Esophagus (tissue), 2 donors: ENCODE measurements at regions not wholly inside any gene's neighbourhood (a gene's known extent, or its start where the extent isn't known, plus 50 kb on each side); places are given as distances from the start of the nearest gene placed in this dataset.

ENCODE experiments used
- H3K27ac ChIP-seq, 2 donors: one replicate each; pipeline ENCODE4 v1.5.1; 2013; ENCODE audit warnings: low read depth in 2 of 2, mild to moderate bottlenecking in 2 of 2, inconsistent platforms in 1 of 2, low read length in 1 of 2, moderate library complexity in 1 of 2
- H3K27me3 ChIP-seq, 2 donors: one replicate each; pipeline ENCODE4 v1.6.1; 2013; ENCODE audit warnings: low read length in 2 of 2, control low read depth in 1 of 2, mild to moderate bottlenecking in 1 of 2; ENCODE audit not compliant: insufficient read depth in 2 of 2, control insufficient read depth in 1 of 2
- H3K36me3 ChIP-seq, 2 donors: one replicate each; pipeline ENCODE4 v1.6.1; 2013; ENCODE audit warnings: low read length in 1 of 2; ENCODE audit not compliant: control insufficient read depth in 2 of 2, insufficient read depth in 2 of 2
- H3K4me1 ChIP-seq, 2 donors: one replicate each; pipeline ENCODE4 v1.6.1; 2013; ENCODE audit warnings: low read length in 1 of 2; ENCODE audit not compliant: control insufficient read depth in 2 of 2, insufficient read depth in 2 of 2
- H3K4me3 ChIP-seq, 2 donors: one replicate each; pipeline ENCODE4 v1.5.1; 2013; ENCODE audit warnings: low read length in 2 of 2, mild to moderate bottlenecking in 2 of 2, low read depth in 1 of 2, moderate library complexity in 1 of 2
- H3K9me3 ChIP-seq, 2 donors: one replicate each; pipeline ENCODE4 v1.6.1; 2013; ENCODE audit warnings: mild to moderate bottlenecking in 2 of 2, low read depth in 1 of 2, low read length in 1 of 2, moderate library complexity in 1 of 2; ENCODE audit not compliant: control insufficient read depth in 2 of 2, insufficient read depth in 1 of 2
- WGBS, 2 donors: extraction: QIAGEN DNeasy Blood & Tissue Kit; methylation state at CpG; one replicate each; pipeline ENCODE4 v1.1.7; 2013; 5-methylcytosine and 5-hydroxymethylcytosine counted together
- donor health status: healthy with polysubstance abuse.
- donor health status: Bipolar disorder and iron deficiency.

GRCh38 chr2:385785-386184 lies 97.9 kb upstream of the ALKAL2 start:
- Histone ChIP-seq H3K4me1 (peaks cover 2 to 3% of the 10 kb centered on the region in 2 donors), H3K36me3 (no peaks in the 10 kb centered on the region), H3K27me3 (no peaks in the 10 kb centered on the region), H3K27ac (no peak overlapping the region), H3K4me3 (no peak overlapping the region), H3K9me3 (no peaks in the 10 kb centered on the region)
- 73% methylated on average over 6 of the region's 6 CpGs for WGBS, 2 donors

- Histone ChIP-seq H3K36me3 (no peaks in the 10 kb centered on the region), H3K4me1 (peaks cover 2 to 3% of the 10 kb centered on the region in 2 donors), H3K27me3 (no peaks in the 10 kb centered on the region), H3K27ac (no peak overlapping the region), H3K4me3 (no peak overlapping the region), H3K9me3 (no peaks in the 10 kb centered on the region)
- 91 to 97% methylated on average over 9 of the region's 9 CpGs for WGBS, 2 donors
Measured at GRCh38 chr2:385061-385460, 97.2 kb upstream of the ALKAL2 start.

- H3K27me3 ChIP-seq, result no peaks in the 10 kb centered on the region
- no peak overlapping the region for H3K27ac ChIP-seq
- 58 to 64% methylated on average over 10 of the region's 10 CpGs for WGBS, 2 donors
- H3K9me3 ChIP-seq, result no peaks in the 10 kb centered on the region
- no peaks in the 10 kb centered on the region for H3K36me3 ChIP-seq
- no peak overlapping the region for H3K4me3 ChIP-seq
- peaks cover 2 to 3% of the 10 kb centered on the region in 2 donors for H3K4me1 ChIP-seq
Measured at GRCh38 chr2:383888-384287, 96.0 kb upstream of the ALKAL2 start.

- Histone ChIP-seq H3K9me3 (no peaks in the 10 kb centered on the region), H3K4me1 (peaks cover 2 to 3% of the 10 kb centered on the region in 2 donors), H3K4me3 (no peak overlapping the region), H3K27ac (no peak overlapping the region), H3K27me3 (no peaks in the 10 kb centered on the region), H3K36me3 (no peaks in the 10 kb centered on the region)
- WGBS, 2 donors, result 18 to 26% methylated on average over 13 of the region's 13 CpGs
Measured at GRCh38 chr2:383178-383577, 95.3 kb upstream of the ALKAL2 start.

GRCh38 chr2:382728-383022 lies 94.8 kb upstream of the ALKAL2 start:
- Histone ChIP-seq H3K27ac (no peak overlapping the region), H3K27me3 (no peaks in the 10 kb centered on the region), H3K4me1 (peaks cover 2 to 3% of the 10 kb centered on the region in 2 donors), H3K36me3 (no peaks in the 10 kb centered on the region), H3K9me3 (no peaks in the 10 kb centered on the region), H3K4me3 (no peak overlapping the region)
- WGBS, 2 donors, result 87 to 91% methylated on average over 7 of the region's 7 CpGs

- Histone ChIP-seq H3K27ac (no peak overlapping the region), H3K36me3 (no peaks in the 10 kb centered on the region), H3K4me1 (peaks cover 2 to 3% of the 10 kb centered on the region in 2 donors), H3K9me3 (no peaks in the 10 kb centered on the region), H3K4me3 (no peak overlapping the region), H3K27me3 (no peaks in the 10 kb centered on the region)
- 76 to 80% methylated on average over 20 of the region's 20 CpGs for WGBS, 2 donors
Measured at GRCh38 chr2:381941-382727, 94.2 kb upstream of the ALKAL2 start.

- Histone ChIP-seq H3K27ac (no peak overlapping the region), H3K4me3 (no peak overlapping the region), H3K9me3 (no peaks in the 10 kb centered on the region), H3K27me3 (no peaks in the 10 kb centered on the region), H3K4me1 (peaks cover 2 to 3% of the 10 kb centered on the region in 2 donors), H3K36me3 (no peaks in the 10 kb centered on the region)
- WGBS, 2 donors, result 88 to 91% methylated on average over 10 of the region's 10 CpGs
Measured at GRCh38 chr2:381181-381580, 93.3 kb upstream of the ALKAL2 start.

GRCh38 chr2:380772-381171 lies 92.9 kb upstream of the ALKAL2 start:
- Histone ChIP-seq H3K4me1 (peaks cover 2 to 3% of the 10 kb centered on the region in 2 donors), H3K27ac (no peak overlapping the region), H3K27me3 (no peaks in the 10 kb centered on the region), H3K9me3 (peaks cover 0 to under 1% of the 10 kb centered on the region in 2 donors), H3K4me3 (no peak overlapping the region), H3K36me3 (no peaks in the 10 kb centered on the region)
- WGBS, 2 donors, result 89 to 96% methylated on average over 7 of the region's 7 CpGs

- H3K4me3 ChIP-seq, result no peak overlapping the region
- H3K27me3 ChIP-seq, result no peaks in the 10 kb centered on the region
- H3K4me1 ChIP-seq, result peaks cover 2 to 3% of the 10 kb centered on the region in 2 donors
- WGBS, 2 donors, result 90 to 96% methylated on average over 2 of the region's 2 CpGs
- peaks cover 0 to 2% of the 10 kb centered on the region in 2 donors for H3K9me3 ChIP-seq
- H3K36me3 ChIP-seq, result no peaks in the 10 kb centered on the region
- no peak overlapping the region for H3K27ac ChIP-seq
Measured at GRCh38 chr2:380221-380620, 92.3 kb upstream of the ALKAL2 start.

GRCh38 chr2:379778-380177 lies 91.9 kb upstream of the ALKAL2 start:
- Histone ChIP-seq H3K9me3 (peaks cover 0 to 2% of the 10 kb centered on the region in 2 donors), H3K4me1 (peaks cover 2 to 3% of the 10 kb centered on the region in 2 donors), H3K27me3 (no peaks in the 10 kb centered on the region), H3K4me3 (no peak overlapping the region), H3K27ac (no peak overlapping the region), H3K36me3 (no peaks in the 10 kb centered on the region)
- 93 to 95% methylated on average over 7 of the region's 7 CpGs for WGBS, 2 donors
